ENCODE measurements at regions not wholly inside any gene's neighbourhood (a gene's known extent, or its start where the extent isn't known, plus 50 kb on each side); places are given as distances from the start of the nearest gene placed in this dataset.

DNA sequence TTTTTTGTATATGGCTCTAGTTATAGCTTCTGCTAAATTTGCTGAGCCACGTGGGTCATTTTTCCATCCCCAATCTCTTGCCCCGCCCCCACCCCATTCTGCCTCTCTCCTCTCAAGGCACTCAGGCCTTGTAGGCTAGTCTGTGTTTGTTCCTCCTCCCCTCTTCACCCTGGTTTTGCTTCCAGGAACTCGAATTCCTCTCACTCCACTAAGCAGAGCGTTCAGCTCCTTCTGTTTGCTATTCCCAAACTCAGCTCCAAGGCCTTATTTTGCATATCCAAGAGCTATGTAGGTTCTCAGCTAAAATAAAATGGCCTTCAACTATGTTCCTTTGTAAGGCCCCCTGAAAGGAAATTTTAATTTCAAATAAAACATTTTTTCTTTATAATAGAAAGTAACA is 1293.7 kb downstream of the EPHA7 start:
- H3K9me3 ChIP-seq, result no peaks in the 10 kb centered on the region
- TF ChIP-seq, protein P1, sequence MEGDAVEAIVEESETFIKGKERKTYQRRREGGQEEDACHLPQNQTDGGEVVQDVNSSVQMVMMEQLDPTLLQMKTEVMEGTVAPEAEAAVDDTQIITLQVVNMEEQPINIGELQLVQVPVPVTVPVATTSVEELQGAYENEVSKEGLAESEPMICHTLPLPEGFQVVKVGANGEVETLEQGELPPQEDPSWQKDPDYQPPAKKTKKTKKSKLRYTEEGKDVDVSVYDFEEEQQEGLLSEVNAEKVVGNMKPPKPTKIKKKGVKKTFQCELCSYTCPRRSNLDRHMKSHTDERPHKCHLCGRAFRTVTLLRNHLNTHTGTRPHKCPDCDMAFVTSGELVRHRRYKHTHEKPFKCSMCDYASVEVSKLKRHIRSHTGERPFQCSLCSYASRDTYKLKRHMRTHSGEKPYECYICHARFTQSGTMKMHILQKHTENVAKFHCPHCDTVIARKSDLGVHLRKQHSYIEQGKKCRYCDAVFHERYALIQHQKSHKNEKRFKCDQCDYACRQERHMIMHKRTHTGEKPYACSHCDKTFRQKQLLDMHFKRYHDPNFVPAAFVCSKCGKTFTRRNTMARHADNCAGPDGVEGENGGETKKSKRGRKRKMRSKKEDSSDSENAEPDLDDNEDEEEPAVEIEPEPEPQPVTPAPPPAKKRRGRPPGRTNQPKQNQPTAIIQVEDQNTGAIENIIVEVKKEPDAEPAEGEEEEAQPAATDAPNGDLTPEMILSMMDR (IDR thresholded peaks at IDR 0.05), result no peak
- no peaks in the 10 kb centered on the region for H3K4me1 ChIP-seq (ENCODE audit: control insufficient read depth in 1 of 2, low read depth in 2 of 2)
- DNase-seq (ENCODE audit: low spot score) (no peak), ATAC-seq (ENCODE audit: insufficient number of reproducible peaks, low FRiP score, low read depth) (no peak)
- H3K27ac ChIP-seq, result no peak overlapping the region
- no peaks in the 10 kb centered on the region for H3K36me3 ChIP-seq
- no peaks in the 10 kb centered on the region for H3K27me3 ChIP-seq (replicated peaks; ENCODE audit: insufficient read depth)
- no peak overlapping the region for H3K4me3 ChIP-seq

DNA sequence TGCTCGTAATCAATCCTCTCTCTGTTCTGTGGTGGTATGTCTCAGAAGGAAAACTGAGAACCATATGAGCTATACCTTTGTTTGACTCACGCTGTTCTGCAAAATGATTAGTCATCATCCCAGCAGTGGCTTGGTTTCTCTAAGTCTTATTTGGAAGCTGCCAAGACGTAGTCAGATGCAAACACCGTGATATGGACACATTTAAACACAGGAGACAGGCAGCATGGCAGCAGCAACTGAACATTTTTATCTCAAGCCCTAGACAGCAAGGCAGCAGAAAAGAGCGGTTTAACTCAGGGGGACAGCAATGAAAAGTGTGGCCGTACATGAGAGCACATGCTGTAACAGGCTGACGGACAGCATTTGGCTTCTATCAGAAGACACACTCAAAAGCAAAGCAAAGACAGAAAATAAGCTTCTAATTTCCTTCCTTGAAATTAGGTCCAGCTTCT is 1295.1 kb downstream of the EPHA7 start:
- no peaks in the 10 kb centered on the region for H3K27me3 ChIP-seq (replicated peaks; ENCODE audit: insufficient read depth)
- H3K27ac ChIP-seq, result no peak overlapping the region
- H3K4me1 ChIP-seq (ENCODE audit: control insufficient read depth in 1 of 2, low read depth in 2 of 2), result no peaks in the 10 kb centered on the region
- DNase-seq (ENCODE audit: low spot score) (no peak), ATAC-seq (ENCODE audit: insufficient number of reproducible peaks, low FRiP score, low read depth) (no peak)
- TF ChIP-seq, protein P1 (IDR thresholded peaks at IDR 0.05), result no peak
- no peak overlapping the region for H3K4me3 ChIP-seq
- no peaks in the 10 kb centered on the region for H3K36me3 ChIP-seq
- no peaks in the 10 kb centered on the region for H3K9me3 ChIP-seq

DNA sequence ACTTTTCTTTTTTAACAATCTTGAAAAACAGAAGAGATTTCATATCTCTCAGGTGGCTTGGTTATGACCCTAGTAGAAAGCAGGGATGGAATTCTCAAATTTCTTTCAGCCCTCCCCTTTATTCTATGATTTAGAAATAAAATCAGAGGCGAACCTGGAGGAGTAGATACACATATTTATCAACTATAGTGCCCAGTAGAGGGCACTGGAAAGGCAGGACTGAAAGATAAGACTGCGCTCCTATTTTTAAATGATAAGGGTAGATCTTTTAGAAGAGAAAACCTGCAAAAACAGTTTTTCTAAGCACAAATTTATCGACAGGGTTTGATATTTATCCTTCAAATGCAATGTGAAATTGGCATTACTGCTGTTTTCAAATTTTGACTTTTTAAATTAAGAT is 1296.6 kb downstream of the EPHA7 start:
- no peak for DNase-seq (ENCODE audit: low spot score)
- Histone ChIP-seq H3K4me3 (no peak overlapping the region), H3K36me3 (no peaks in the 10 kb centered on the region), H3K27me3 (replicated peaks; ENCODE audit: insufficient read depth) (no peaks in the 10 kb centered on the region), H3K27ac (no peak overlapping the region), H3K9me3 (no peaks in the 10 kb centered on the region), H3K4me1 (ENCODE audit: control insufficient read depth in 1 of 2, low read depth in 2 of 2) (no peaks in the 10 kb centered on the region)
- TF ChIP-seq, protein P1 (IDR thresholded peaks at IDR 0.05), result peak; percentile 33
- no peak for ATAC-seq (ENCODE audit: insufficient number of reproducible peaks, low FRiP score, low read depth)

DNA sequence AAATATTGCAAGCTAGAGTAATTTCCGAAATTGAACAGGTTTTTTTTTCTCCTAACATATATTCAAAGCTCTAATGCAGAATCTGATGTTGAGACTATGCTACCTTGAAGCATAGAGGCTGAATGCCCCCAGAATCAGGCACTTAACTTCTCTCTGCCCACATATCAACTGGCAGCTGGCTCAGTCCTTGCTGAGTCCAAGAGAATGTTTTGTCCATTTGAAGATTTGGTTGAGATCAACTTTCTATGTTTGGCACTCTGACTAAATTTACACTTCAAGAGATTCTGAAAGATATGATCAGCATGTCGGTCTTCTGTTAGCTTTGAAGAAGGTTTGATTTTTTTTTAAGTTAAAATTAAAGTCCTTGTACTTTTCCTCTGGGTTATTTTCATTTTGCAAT is 1298.1 kb downstream of the EPHA7 start:
- H3K27me3 ChIP-seq (replicated peaks; ENCODE audit: insufficient read depth), result no peaks in the 10 kb centered on the region
- H3K4me3 ChIP-seq, result no peak overlapping the region
- H3K36me3 ChIP-seq, result no peaks in the 10 kb centered on the region
- no peaks in the 10 kb centered on the region for H3K9me3 ChIP-seq
- TF ChIP-seq, protein P1 (IDR thresholded peaks at IDR 0.05), result no peak
- H3K27ac ChIP-seq, result no peak overlapping the region
- no peak for DNase-seq (ENCODE audit: low spot score)
- no peaks in the 10 kb centered on the region for H3K4me1 ChIP-seq (ENCODE audit: control insufficient read depth in 1 of 2, low read depth in 2 of 2)
- ATAC-seq (ENCODE audit: insufficient number of reproducible peaks, low FRiP score, low read depth), result no peak

DNA sequence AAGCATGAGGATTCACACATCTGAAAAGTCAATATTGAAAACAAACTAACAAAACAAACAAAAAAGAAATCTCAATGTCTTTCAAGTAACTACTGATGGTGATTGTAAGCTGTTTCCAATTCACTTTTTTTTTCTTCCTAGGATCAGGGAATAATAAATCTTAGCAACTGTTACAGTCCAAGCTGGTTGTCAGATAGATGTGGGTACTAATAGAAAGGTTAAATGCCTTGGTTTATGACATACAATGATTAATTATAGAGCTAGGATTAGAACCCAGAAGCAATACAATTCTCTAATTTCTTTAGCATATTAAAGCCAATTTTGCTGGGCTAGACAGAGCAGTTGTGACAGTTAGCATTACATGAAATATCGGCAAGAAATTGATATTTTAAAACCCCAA is 1301.6 kb downstream of the EPHA7 start:
- H3K4me3 ChIP-seq, result no peak overlapping the region
- H3K27me3 ChIP-seq (replicated peaks; ENCODE audit: insufficient read depth), result no peaks in the 10 kb centered on the region
- ATAC-seq (ENCODE audit: insufficient number of reproducible peaks, low FRiP score, low read depth) (no peak), DNase-seq (ENCODE audit: low spot score) (no peak)
- H3K4me1 ChIP-seq (ENCODE audit: control insufficient read depth in 1 of 2, low read depth in 2 of 2), result peaks cover 0 to 4% of the 10 kb centered on the region in 2 donors
- no peak overlapping the region for H3K27ac ChIP-seq
- TF ChIP-seq, protein P1 (IDR thresholded peaks at IDR 0.05), result no peak
- H3K36me3 ChIP-seq, result no peaks in the 10 kb centered on the region
- H3K9me3 ChIP-seq, result no peaks in the 10 kb centered on the region

All from thoracic aorta (tissue), 2 donors.